NB4 (cell line): ENCODE measurements at regions not wholly inside any gene's neighbourhood (a gene's known extent, or its start where the extent isn't known, plus 50 kb on each side); places are given as distances from the start of the nearest gene placed in this dataset.

Experiments
- CTCF ChIP-seq: IDR thresholded peaks from one replicate; pipeline ENCODE4 v1.5.1; 2012; ENCODE audit warnings: low read depth, low read length
- POLR2A ChIP-seq: IDR thresholded peaks from 2 replicates; pipeline ENCODE4 v1.6.1; 2011; ENCODE audit warnings: mild to moderate bottlenecking; ENCODE audit not compliant: insufficient read length; ENCODE audit errors: extremely low read depth

- TF ChIP-seq CTCF, result no peak
- no peak for TF ChIP-seq POLR2A
Observed at GRCh38 chr6:21972516-21972915, 324.3 kb downstream of the PRL start.
